Psoas muscle (tissue), 7 donors: ENCODE measurements at regions not wholly inside any gene's neighbourhood (a gene's known extent, or its start where the extent isn't known, plus 50 kb on each side); places are given as distances from the start of the nearest gene placed in this dataset.

ENCODE experiments used
- ATAC-seq, 4 donors: fragments of 200-7000 bp; cut with Tn5 transposase; one replicate each; pipeline ENCODE4 v1.9.1; 2020; ENCODE audit warnings: moderate library complexity in 3 of 4, mild to moderate bottlenecking in 2 of 4
- DNase-seq, 2 donors: peaks; one replicate each; pipeline ENCODE4 v3.0.0-alpha.2; 2020
- H3K27ac ChIP-seq: fragments of 200-600 bp; one replicate; pipeline ENCODE4 v1.8.0; 2022
- H3K27me3 ChIP-seq, 3 donors: fragments of 200-600 bp in 1 of 3; one replicate each; pipeline versions ENCODE4 v1.6.1 to v1.8.0; 2013 to 2022; ENCODE audit warnings: low read length in 2 of 3, mild to moderate bottlenecking in 2 of 3, moderate library complexity in 1 of 3; ENCODE audit not compliant: insufficient read depth in 3 of 3
- H3K36me3 ChIP-seq, 2 donors: fragments of 200-600 bp in 1 of 2; one replicate each; pipeline versions ENCODE4 v1.6.1 to v1.8.0; 2013 to 2022; ENCODE audit warnings: low read depth in 1 of 2, mild to moderate bottlenecking in 1 of 2, moderate library complexity in 1 of 2; ENCODE audit not compliant: insufficient read depth in 1 of 2
- H3K4me1 ChIP-seq: fragments of 200-600 bp; one replicate; pipeline ENCODE4 v1.8.0; 2022
- H3K4me3 ChIP-seq: fragments of 200-600 bp; one replicate; pipeline ENCODE4 v1.8.0; 2022; ENCODE audit warnings: mild to moderate bottlenecking
- H3K9me3 ChIP-seq: fragments of 200-600 bp; one replicate; pipeline ENCODE4 v1.8.0; 2022
- CTCF ChIP-seq: fragments of 200-600 bp; IDR thresholded peaks from one replicate; pipeline ENCODE4 v1.8.0; 2022; ENCODE audit warnings: antibody characterized with exemption
- WGBS, 3 donors: extraction: QIAGEN DNeasy Blood & Tissue Kit; methylation state at CpG; one replicate each; pipeline versions ENCODE4 v1.1.6 to v1.1.7; 2013; 5-methylcytosine and 5-hydroxymethylcytosine counted together
- intact Hi-C, 2 donors: fragments of 100-400 bp; cut with DNase I; formaldehyde crosslinking; loops; one replicate each; pipeline versions ENCODE4 v1.11.0 to v1.14.2; 2022
- donor health status: healthy with polysubstance abuse.
- donor health status: DM: no; HTN: no; CAD: no; lungs with moderate emphysema.
- donor health status: Bipolar disorder and iron deficiency.
- donor health status: healthy.
- donor health status: DM: yes; HTN: yes; CAD: no.
- donor health status: DM: no; HTN: no; CAD: no.
- donor health status: DM: yes; HTN: yes; CAD: no.

GRCh38 chr6:120328521-120328920, 979.0 kb upstream of the MAN1A1 start:
- Histone ChIP-seq H3K27me3 (no peaks in the 10 kb centered on the region), H3K9me3 (no peaks in the 10 kb centered on the region), H3K27ac (no peak overlapping the region), H3K36me3 (no peaks in the 10 kb centered on the region), H3K4me1 (no peaks in the 10 kb centered on the region), H3K4me3 (no peak overlapping the region)
- intact Hi-C loops, result no loop called here
- 79 to 81% (median 80%) methylated on average over 1 of the region's 1 CpG for WGBS, 3 donors
- DNase-seq (no peak), ATAC-seq (no peak)
- TF ChIP-seq CTCF, result no peak

GRCh38 chr6:120320481-120321162, 971.1 kb upstream of the MAN1A1 start:
- H3K27ac ChIP-seq, result no peak overlapping the region
- DNase-seq (no peak), ATAC-seq (no peak)
- peaks cover 5% of the 10 kb centered on the region for H3K9me3 ChIP-seq
- no peak for TF ChIP-seq CTCF
- H3K27me3 ChIP-seq, result no peaks in the 10 kb centered on the region
- H3K36me3 ChIP-seq, result no peaks in the 10 kb centered on the region
- intact Hi-C loops, result no loop called here
- no peak overlapping the region for H3K4me3 ChIP-seq
- 36 to 47% (median 40%) methylated on average over 2 of the region's 2 CpGs for WGBS, 3 donors
- no peaks in the 10 kb centered on the region for H3K4me1 ChIP-seq

- intact Hi-C loops, result no loop called here
- no peak overlapping the region for H3K27ac ChIP-seq
- WGBS, 3 donors, result 94 to 98% (median 97%) methylated on average over 1 of the region's 1 CpG
- H3K9me3 ChIP-seq, result no peaks in the 10 kb centered on the region
- no peak for TF ChIP-seq CTCF
- ATAC-seq (no peak), DNase-seq (no peak)
- H3K36me3 ChIP-seq, result no peaks in the 10 kb centered on the region
- H3K4me1 ChIP-seq, result no peaks in the 10 kb centered on the region
- H3K27me3 ChIP-seq, result no peaks in the 10 kb centered on the region
- H3K4me3 ChIP-seq, result no peak overlapping the region
Measured at GRCh38 chr6:120304223-120304622, 954.7 kb upstream of the MAN1A1 start.

- intact Hi-C loops, result no loop called here
- Histone ChIP-seq H3K27me3 (no peaks in the 10 kb centered on the region), H3K9me3 (no peaks in the 10 kb centered on the region), H3K27ac (no peak overlapping the region), H3K4me3 (no peak overlapping the region), H3K36me3 (no peaks in the 10 kb centered on the region), H3K4me1 (no peaks in the 10 kb centered on the region)
- TF ChIP-seq CTCF, result no peak
- 84 to 90% (median 89%) methylated on average over 2 of the region's 2 CpGs for WGBS, 3 donors
- ATAC-seq (no peak), DNase-seq (no peak)
Measured at GRCh38 chr6:120303527-120303926, 954.0 kb upstream of the MAN1A1 start.

- intact Hi-C loops, result no loop called here
- Histone ChIP-seq H3K9me3 (no peaks in the 10 kb centered on the region), H3K27ac (no peak overlapping the region), H3K27me3 (no peaks in the 10 kb centered on the region), H3K4me1 (no peaks in the 10 kb centered on the region), H3K36me3 (no peaks in the 10 kb centered on the region), H3K4me3 (no peak overlapping the region)
- ATAC-seq, result no peak
- no peak for DNase-seq
- 83 to 87% (median 87%) methylated on average over 2 of the region's 2 CpGs for WGBS, 3 donors
- TF ChIP-seq CTCF, result no peak
Measured at GRCh38 chr6:120302041-120302440, 952.5 kb upstream of the MAN1A1 start.
